GM10266 (cell line): ENCODE measurements at regions not wholly inside any gene's neighbourhood (a gene's known extent, or its start where the extent isn't known, plus 50 kb on each side); places are given as distances from the start of the nearest gene placed in this dataset.

Experiments used
- DNase-seq: peaks from one replicate; pipeline ENCODE4 v3.0.0; 2012; ENCODE audit errors: extremely low spot score
- TF ChIP-seq, protein P1 (sequence below): IDR thresholded peaks from 2 replicates; pipeline ENCODE4 v1.5.1; 2012; ENCODE audit warnings: mild to moderate bottlenecking, low read depth; ENCODE audit not compliant: control insufficient read depth, insufficient read depth; ENCODE audit errors: missing control alignments

DNA sequence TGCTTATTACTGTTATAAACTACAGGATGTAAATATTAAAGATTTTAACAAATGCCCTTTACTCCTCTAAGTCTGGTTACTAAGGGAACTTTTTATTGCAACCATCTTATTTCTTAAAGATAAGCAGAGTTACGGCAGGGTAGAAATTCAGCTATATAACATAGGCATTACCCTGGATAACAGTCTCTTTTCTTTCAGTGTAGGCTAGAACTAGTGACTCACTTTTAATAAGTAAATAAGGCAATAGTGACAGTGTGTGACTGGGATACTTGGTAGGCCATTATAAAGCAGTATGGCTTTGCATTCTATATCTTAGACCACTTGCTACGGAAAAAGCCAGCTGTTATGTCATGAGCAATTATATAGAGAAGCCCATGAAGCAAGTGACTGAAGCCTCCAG, 1041.0 kb upstream of the NRXN1 start:
- TF ChIP-seq, protein P1, sequence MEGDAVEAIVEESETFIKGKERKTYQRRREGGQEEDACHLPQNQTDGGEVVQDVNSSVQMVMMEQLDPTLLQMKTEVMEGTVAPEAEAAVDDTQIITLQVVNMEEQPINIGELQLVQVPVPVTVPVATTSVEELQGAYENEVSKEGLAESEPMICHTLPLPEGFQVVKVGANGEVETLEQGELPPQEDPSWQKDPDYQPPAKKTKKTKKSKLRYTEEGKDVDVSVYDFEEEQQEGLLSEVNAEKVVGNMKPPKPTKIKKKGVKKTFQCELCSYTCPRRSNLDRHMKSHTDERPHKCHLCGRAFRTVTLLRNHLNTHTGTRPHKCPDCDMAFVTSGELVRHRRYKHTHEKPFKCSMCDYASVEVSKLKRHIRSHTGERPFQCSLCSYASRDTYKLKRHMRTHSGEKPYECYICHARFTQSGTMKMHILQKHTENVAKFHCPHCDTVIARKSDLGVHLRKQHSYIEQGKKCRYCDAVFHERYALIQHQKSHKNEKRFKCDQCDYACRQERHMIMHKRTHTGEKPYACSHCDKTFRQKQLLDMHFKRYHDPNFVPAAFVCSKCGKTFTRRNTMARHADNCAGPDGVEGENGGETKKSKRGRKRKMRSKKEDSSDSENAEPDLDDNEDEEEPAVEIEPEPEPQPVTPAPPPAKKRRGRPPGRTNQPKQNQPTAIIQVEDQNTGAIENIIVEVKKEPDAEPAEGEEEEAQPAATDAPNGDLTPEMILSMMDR: no peak
- DNase-seq: no peak

DNA sequence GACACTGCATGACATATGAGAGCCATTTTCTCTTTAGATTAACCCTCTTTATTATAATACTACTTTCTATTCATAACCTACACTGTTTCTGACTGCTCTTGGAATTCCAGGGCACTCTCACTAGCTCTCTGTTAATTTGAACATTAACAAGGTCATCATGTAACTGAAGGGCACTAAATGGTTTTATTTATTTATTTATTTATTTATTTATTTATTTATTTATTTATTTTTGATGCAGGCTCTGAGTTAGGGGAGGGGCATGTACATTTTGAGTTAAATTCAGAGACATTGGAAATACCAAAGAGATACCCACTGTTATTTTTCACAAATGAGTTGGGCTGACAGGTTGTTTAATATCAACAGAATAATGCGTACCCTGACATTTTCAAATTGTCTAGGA, 1038.7 kb upstream of the NRXN1 start:
- DNase-seq: no peak
- TF ChIP-seq, protein P1: no peak

DNA sequence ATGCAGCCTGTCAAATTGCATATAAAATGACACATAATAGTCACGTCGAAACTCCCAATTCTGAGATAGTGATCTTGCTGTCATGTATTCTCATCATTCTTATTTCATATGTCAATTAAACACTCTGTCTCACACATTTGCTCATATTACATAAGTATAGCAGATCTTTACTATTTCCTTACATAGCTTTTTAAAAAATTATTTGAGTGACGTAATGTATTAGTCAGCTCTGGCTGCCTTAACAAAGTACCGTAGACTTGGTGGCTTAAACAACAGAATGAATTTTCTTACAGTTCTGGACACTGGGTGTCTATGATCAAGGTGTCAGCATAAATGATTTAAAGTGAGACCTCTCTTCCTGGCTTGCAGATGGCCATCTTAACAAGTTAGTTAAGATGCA, 1032.3 kb upstream of the NRXN1 start:
- TF ChIP-seq, protein P1: no peak
- no peak for DNase-seq

DNA sequence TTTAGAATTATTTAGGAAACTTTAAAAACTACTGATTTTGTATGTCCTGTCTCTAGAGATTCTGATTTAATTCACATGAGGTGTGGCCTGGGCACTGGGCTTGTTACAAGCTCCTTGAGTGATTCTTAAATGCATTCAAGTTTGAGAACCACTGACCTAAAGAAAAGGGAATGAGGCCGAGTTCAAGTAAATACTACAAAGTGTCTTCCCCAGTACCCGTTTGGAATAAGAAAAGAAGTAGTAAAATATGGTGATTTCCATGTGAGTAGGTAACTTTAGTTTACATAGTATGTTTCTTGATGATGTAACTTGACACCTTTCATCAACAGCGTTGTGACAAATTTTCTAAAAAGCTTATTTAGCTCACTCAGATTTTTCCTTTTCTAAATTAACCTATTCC, 1022.9 kb upstream of the NRXN1 start:
- TF ChIP-seq, protein P1: no peak
- DNase-seq: no peak

DNA sequence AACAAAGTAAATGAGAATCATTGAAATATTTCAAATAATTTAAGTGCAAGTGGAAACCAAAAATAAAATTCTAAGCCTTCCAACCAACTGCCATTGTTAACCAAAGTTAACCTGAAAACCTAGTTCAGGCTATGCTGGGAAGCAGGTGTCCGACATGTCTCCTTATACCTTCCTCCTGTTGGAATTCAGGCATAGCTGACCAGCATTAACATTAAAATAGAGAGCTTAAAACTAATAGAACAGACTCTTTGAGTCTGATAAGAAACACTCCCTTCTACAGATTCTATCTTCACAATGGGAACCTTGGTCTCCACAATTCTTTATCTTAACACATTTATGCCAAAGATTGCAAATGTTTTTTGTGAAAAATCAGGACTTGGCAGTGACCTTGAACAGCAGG, 1004.9 kb upstream of the NRXN1 start:
- DNase-seq: no peak
- TF ChIP-seq, protein P1: no peak

DNA sequence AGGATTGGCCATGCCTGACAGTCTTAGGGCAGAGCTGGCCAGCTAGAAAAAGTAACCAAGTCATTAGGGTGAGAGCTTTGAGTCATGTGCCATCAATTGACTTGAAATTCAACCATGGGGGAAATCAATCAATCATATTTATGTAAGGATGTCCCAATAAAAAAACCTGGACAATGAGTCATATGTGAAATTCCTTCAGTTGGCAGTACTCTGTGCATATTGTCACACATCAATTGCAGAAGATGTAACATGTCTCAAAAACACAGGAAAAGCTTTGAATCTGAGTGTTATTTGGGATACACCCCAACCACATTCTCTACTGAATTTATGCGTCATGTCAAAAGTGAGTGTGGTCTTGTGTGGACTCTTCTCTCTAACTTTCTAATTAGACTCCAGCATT, 1004.1 kb upstream of the NRXN1 start:
- DNase-seq: no peak
- TF ChIP-seq, protein P1: no peak

DNA sequence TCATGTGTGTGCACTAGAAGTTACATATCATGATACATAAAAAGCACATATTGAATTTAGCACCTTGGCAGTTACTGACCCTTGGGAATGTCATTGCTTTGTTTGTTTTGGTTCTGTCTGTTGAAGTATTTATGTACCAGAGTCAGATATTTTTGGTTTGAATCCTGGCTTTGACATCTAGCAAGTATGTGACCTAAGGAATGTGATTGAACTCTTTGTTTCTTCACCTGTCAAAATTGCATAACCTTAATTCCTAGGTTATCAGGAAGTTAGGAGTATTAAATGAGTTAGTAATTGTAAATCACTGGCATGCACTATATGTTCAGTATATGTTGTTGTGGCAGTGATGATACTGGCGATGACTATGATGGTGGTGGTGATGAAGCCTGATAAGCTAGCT, 1003.5 kb upstream of the NRXN1 start:
- no peak for DNase-seq
- TF ChIP-seq, protein P1: no peak
